BJ (cell line): ENCODE measurements at regions not wholly inside any gene's neighbourhood (a gene's known extent, or its start where the extent isn't known, plus 50 kb on each side); places are given as distances from the start of the nearest gene placed in this dataset.

ENCODE experiments used
- CTCF ChIA-PET: fragments of 350-600 bp; formaldehyde crosslinking; extraction: SDS; loops from one replicate; lab custom pipeline; 2021; ENCODE audit warnings: antibody characterized with exemption, inconsistent platforms; lab: Yijun Ruan, JAX
- POLR2A ChIA-PET: fragments of 300-600 bp; sonication (Branson Sonifier 250); formaldehyde crosslinking; extraction: SDS; loops from one replicate; lab custom pipeline; 2021; ENCODE audit warnings: antibody characterized with exemption; lab: Charles Lee
- DNase-seq: peaks from one replicate; pipeline ENCODE4 v3.0.0-alpha.2; 2011; ENCODE audit warnings: low read depth
- H3K27me3 ChIP-seq: 2 replicates; pipeline ENCODE4 v1.6.0; 2011; ENCODE audit warnings: low read length; ENCODE audit not compliant: control insufficient read depth, insufficient read depth
- H3K36me3 ChIP-seq: 2 replicates; pipeline ENCODE4 v1.5.1; 2011; ENCODE audit warnings: low read length; ENCODE audit not compliant: control insufficient read depth, insufficient read depth
- H3K4me3 ChIP-seq: 2 replicates; pipeline ENCODE4 v1.5.1; 2011; ENCODE audit warnings: low read depth, mild to moderate bottlenecking, control low read depth, low read length
- CTCF ChIP-seq: IDR thresholded peaks from 2 replicates; pipeline ENCODE4 v1.5.1; 2011; ENCODE audit warnings: low read depth, mild to moderate bottlenecking, control low read depth, inconsistent platforms, low read length, moderate library complexity; ENCODE audit not compliant: insufficient read depth

- CTCF ChIA-PET: no interaction called here
- POLR2A ChIA-PET: no interaction called here
- no peaks in the 10 kb centered on the region for H3K36me3 ChIP-seq
- H3K27me3 ChIP-seq: no peaks in the 10 kb centered on the region
- TF ChIP-seq CTCF: no peak
- H3K4me3 ChIP-seq: no peak overlapping the region
- DNase-seq: no peak
These were observed 570.1 kb downstream of the DHX35 start for GRCh38 chr20:39532205-39532604.

GRCh38 chr20:39528436-39528835 is 566.3 kb downstream of the DHX35 start:
- H3K27me3 ChIP-seq: no peaks in the 10 kb centered on the region
- no peak for TF ChIP-seq CTCF
- CTCF ChIA-PET: no interaction called here

GRCh38 chr20:39524371-39524911 is 562.3 kb downstream of the DHX35 start:
- H3K36me3 ChIP-seq: no peaks in the 10 kb centered on the region
- H3K27me3 ChIP-seq: no peaks in the 10 kb centered on the region
- H3K4me3 ChIP-seq: no peak overlapping the region
- no peak for DNase-seq
- ChIA-PET CTCF (no interaction called here), POLR2A (no interaction called here)
- TF ChIP-seq CTCF: no peak

More at GRCh38 chr20:39528436-39528835, 566.3 kb downstream of the DHX35 start:
- Histone ChIP-seq H3K4me3 (no peak overlapping the region), H3K36me3 (no peaks in the 10 kb centered on the region)
- no peak for DNase-seq
- POLR2A ChIA-PET: no interaction called here

- no peaks in the 10 kb centered on the region for H3K36me3 ChIP-seq
- ChIA-PET CTCF (interaction anchor here (0.6 kb wide), 1 partner anchor 112 kb away, joined by 3 read pairs; no protein-coding TSS in a partner anchor), POLR2A (no interaction called here)
- no peaks in the 10 kb centered on the region for H3K27me3 ChIP-seq
- no peak overlapping the region for H3K4me3 ChIP-seq
- no peak for TF ChIP-seq CTCF
- no peak for DNase-seq
These were observed 561.3 kb downstream of the DHX35 start for GRCh38 chr20:39523405-39523804.

GRCh38 chr20:39518654-39519053 is 556.5 kb downstream of the DHX35 start:
- POLR2A ChIA-PET: no interaction called here
- H3K36me3 ChIP-seq: no peaks in the 10 kb centered on the region
- no peaks in the 10 kb centered on the region for H3K27me3 ChIP-seq
- CTCF ChIA-PET: no interaction called here
- no peak overlapping the region for H3K4me3 ChIP-seq
- no peak for TF ChIP-seq CTCF
- DNase-seq: no peak
